Midbrain (tissue), 1 donor: ENCODE measurements at regions not wholly inside any gene's neighbourhood (a gene's known extent, or its start where the extent isn't known, plus 50 kb on each side); places are given as distances from the start of the nearest gene placed in this dataset.

Experiments
- DNase-seq: peaks from one replicate; lab custom pipeline; 2025; lab: John Stamatoyannopoulos, UW

DNA sequence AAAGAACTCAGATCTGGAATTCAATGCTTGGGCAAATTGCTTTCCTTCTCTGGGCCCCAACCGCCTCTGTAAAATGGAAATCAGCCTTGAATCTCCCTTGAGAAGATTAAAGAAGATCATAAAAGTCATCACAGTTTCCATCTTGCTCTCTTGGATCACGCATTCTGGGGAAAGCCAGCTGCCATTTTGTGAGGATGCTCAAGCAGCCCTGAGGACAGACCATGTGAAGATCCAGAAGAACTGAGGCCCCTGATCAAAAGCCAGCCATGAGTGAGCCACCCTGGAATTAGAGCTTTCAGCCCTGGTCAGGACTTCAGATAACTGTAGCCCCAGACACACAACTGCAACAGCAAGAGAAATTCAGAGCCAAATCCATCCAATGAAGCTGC, 229.3 kb downstream of the MN1 start:
- DNase-seq: no peak

DNA sequence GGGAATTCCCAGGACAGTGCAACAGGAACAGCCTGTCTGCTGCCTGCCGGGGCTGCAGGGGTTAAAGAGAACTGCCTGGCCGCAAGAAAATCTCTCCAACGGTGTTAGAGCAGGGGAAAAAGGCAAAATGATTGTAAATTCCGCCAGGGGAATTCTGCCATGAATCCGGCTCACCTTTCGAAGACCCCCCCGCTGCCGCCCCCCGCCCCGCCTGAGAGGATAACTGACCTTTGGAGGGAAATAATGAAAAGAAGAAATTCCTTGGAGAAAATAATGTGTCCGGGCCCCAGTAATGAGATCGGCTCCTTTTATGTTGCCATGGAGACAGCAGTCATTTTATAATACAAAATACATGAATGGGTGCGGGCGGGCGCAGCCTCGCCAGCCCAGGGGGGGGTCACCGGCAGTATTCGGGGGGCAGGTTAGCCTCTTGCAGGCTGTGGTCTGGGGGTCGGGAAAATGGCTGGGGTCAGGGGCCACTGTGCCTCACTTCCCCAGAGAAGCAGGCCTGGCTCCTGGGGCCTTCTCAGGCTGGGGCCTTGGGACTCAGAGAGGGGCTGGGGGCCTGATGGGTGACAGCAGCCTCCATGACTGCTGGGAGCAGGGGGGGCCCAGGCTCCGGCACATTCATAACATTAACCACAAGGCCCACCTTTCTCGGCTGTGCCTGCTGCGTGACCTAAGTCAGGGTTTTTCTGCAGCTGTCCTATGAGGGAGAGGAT, 228.1 kb downstream of the MN1 start:
- no peak for DNase-seq

DNA sequence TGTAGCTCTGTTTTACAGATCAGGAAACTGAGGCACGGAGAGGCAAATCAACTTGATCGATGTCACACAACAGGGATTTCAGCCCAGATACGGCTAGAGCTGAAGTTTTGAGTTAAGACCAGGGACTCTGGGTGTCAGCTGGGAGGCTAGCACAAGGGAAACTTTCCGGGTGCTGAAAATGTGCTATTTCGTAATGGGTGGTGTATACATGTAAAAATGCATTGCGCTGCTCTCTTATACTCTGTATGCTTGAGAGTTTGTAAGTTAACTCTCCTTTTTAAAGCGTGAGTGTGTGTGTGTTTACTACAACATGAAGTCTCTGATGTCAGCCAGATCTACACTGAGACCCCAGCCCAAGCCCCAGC, 227.6 kb downstream of the MN1 start:
- DNase-seq: no peak

DNA sequence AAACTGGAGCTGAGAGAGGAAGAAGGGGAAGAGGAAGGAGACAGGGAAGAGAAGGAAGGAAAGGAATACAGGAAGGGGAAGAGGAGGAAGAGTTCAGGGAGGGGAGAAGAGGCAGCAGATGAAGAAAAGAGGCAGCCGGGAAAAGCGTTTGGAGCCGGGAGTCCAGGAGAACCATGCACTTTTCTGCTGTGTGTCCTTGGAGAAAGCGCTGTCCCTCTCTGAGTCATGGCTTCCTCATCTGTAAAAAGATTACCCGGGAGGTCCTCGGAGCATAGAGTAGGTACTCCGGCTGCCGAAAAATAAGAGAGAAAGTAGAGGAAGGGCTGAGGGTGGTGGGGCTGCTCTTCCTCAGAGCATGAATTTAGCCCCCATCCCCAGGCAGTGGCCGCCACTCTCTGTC, 226.9 kb downstream of the MN1 start:
- no peak for DNase-seq

DNA sequence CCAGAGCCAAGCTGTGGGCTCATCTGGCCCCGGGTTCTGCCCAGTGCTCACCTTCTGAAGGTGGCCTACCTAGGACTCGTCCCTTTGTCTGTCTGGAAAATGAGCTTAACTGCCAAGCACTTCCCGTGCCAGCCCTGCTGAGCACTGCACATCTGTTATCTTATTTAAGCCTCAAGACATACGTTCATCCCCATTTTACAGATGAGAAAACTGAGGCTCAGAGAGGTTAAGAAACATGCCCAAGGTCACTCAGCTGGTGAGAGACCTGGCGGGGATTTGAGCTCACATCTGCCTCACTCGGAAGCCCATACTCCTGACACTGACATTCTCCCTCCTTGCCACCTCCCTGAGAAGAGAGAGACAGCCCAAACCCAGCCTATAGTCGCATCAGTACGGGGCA, 226.2 kb downstream of the MN1 start:
- DNase-seq: no peak

DNA sequence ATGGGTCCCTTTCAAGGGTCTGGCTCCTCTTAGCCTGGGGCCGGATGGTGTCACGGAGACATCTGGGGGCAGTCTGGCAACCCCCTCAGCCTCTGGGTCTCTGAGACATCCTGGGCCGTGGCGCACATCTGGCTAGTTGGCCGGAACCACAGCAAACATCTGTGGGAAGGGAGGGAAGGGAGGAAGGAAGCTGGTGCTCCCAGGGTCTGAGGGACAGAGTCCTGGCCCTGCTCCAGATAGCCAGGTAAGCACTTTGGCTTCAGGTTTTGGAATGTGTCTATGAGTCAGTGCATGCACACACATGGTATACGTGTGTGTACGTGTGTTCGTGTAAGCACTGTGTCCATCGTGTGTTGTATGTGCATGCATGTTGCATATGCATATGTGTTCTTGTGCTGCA, 225.1 kb downstream of the MN1 start:
- no peak for DNase-seq

DNA sequence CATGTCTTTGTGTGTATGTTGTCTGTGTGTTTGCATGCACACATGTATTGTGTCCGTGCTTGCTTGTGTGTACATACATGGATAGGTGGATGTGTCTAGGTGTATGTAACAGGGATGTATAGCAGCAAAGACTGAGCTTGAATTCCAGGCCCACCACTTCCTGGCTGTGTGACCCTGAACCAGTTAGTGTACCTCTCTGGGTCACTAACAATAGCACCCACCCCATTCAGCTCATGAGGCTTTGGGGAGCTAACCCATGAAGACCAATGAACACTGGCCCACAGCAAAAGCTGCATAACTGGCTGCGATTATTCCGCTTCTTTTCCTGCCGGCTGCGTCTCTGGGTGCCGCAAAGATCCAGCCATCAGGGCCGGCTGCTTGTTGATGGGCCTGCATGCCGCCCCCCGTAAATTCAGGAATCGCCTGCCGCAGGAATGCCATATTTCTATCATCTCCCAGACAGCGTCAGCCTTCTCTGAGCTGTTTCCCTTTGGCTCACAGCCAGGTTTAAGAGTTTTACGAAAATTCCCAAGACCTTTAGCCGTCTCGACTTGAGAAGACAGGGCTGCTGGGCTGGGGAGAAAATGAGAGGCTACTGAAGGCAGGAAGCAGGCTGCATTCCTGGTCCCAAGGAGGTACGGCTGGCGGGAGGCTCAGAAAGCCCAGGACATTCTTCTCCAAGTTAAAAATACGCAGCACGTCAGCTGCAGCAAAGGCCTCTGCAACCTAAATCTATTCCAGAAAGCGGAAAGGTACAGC, 224.6 kb downstream of the MN1 start:
- no peak for DNase-seq

DNA sequence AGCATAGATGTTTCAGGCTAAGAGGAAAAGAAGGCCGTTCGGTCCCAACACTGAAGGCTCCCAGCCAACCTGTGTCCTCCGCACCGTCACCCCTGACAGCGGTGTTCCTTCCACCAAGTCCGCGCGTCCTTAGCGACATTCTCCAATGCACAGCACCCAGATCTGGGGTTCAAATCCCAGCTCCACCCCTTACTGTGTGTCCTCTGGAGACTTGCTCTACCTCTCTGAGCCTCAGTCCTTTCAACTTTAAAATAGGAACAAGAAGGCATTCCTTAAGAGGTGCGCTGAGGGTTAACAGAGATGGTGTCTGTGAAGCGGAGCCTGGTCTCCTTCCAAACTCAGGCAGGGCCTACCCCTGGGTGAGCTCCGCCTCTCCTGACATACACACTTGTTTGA, 224.0 kb downstream of the MN1 start:
- no peak for DNase-seq

DNA sequence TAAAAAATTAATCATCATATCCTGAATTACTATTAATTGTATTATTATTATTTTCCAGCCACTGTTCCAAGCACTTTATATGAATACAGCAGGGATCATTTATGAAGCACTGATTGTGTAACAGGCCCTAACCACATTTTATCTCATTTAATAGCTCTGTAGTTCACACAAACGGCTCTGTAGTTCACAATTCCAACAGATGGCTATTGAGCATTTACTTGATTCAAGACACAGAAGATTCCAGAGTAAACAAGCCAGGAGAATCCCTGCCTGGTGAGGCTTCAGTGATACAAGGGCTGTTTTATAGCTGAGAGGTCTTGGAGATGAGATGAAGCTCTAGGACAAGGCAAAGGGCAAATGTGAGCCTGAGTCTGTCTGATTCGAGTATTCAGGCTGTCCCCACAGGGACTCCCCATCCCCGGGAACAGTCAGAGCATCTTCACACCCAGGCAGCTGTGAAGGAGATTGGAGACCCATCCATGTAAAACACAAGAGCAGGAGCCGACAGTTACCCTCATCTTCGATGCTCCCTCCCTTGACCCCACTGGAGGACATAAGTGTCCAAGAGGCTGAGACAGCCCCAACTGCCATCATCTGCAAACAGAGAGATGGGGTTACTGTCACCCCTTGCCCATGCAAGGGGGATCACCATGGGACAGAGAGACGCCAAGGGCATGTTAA, 222.5 kb downstream of the MN1 start:
- DNase-seq: no peak

DNA sequence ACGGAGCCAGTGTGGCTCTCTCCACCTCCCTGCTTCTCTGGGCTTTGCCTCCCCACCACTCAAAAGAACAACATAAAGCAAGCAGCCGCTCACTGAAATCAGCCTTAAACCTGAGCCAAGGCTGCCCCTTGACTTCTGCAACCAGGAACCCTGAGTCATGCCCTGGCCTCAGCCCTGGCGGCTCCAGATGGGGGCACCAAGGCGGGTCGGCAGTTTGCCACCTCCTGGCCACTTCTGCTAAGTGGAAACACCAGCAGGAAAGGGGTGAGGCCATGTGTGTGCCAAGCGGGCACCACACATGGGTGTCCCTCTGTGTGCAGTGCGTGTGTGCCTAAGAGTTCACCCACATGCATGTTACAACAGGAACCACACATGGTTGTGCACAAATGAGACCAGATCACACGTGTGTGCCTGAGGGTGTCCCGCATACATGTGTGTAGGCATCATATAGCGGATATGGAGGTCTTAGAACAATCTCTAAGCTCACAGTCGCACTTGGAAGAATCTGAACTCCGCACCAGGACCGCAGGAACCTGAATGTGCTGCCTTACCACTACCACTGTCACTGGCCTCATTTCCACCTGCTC, 221.2 kb downstream of the MN1 start:
- no peak for DNase-seq

DNA sequence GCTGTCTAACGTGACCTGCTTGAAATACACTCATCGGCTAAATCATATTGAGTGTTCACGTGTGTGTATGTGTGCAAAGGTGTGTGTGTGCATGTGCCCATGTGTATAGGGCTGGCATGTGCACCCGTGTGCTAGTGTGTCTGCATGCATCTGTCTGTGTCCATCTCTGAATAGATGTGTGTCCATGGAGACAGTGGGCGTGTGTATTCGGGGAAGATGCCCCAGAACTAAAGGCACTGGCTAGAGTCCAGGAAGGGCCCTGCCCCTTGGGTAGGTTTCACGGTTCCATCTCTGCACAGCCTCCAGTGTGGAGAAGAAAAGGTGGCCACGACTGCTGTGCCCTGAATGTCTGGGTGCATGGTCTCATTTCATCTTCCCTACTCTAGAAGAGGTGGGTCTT, 220.3 kb downstream of the MN1 start:
- no peak for DNase-seq

DNA sequence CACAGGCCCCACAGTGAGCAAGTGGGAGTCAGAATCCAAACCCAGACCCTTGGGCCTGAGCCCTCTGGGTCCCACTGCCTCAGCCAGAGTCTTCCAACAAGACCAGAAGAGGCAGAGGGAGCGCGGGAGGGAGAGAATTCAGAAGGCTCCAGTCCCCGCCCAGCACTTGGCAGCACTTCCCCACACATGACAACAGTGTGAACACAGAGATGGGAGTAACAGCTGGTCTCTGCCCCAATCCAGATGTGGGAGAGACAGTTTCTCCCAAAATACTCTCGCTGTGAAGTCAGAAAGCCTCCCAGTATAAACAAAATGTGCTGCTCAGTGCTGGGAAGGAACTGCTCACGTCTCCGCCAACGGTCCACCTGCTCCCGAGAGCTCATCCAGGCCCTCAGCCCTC, 219.9 kb downstream of the MN1 start:
- DNase-seq: peak; percentile 53

DNA sequence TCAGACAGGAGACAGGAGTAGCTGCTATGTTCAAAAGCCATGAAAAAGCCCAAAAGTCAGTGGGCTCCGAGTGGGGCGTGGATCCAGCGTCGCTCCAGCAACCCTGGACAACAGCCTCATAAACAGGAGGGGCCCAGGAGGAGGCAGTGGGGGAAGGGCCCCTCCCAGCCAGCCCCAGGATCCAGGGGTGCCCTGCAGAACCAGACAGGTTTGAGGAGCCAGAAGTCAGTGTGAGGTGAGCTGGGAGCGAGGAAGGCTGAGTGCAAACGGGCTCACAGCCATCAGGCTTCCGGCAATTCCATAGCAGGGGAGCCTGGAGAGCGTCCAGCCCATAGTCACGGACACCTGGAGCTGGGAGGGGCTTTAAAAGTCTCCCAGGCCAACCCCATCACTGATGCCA, 217.7 kb downstream of the MN1 start:
- no peak for DNase-seq

DNA sequence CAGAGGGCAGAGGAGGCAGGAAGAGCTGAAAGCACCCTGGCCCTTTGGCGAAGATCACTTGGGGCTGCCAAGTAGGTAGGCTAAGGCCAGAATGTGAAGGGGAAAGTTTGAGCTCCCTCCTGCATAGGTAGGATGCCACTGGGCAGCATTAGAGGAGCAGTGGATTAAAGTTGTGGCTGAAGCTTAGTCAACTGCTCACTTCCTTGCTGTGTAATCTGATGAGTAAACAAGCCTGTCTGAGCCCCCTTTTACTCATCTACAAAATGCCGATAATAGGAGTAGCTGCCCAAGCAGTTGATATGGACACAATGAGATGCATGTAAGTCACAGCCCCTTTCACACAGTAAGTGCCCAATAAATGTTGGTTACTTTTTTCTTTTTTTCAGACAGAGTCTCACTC, 216.4 kb downstream of the MN1 start:
- DNase-seq: no peak

DNA sequence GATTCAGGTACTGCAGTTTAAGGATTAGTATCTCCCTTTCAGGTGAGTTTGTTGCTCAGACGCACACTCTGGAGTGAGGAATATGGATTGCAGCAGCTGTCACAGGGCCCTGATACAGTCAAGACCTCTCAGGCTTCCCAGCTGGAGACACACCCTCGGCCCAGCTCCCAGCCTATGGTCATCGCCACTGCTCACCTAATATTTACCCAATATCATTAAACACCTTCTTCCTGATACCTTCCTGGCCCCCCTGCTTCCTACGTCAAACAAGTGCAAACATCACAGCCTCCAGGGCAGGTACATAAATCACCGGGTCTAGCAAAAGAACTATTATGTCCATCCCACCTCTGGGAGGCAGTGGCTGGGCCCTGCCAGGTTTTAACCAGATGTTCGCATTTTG, 213.3 kb downstream of the MN1 start:
- no peak for DNase-seq

DNA sequence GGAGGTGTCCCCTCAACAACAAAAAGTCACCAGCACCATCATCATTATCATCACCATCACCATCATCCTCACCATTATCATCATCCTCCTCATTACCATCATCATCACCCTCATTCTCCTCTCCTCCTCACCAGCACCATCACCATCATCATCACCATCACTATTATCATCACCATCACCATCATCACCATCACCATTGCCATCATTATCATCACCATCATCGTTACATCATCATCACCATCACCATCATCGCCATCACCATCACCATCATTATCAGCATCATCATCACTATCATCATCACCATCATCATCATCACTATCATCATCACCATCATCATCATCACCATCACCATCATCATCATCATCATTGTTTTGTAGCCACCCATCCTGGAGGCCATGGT, 212.6 kb downstream of the MN1 start:
- no peak for DNase-seq

DNA sequence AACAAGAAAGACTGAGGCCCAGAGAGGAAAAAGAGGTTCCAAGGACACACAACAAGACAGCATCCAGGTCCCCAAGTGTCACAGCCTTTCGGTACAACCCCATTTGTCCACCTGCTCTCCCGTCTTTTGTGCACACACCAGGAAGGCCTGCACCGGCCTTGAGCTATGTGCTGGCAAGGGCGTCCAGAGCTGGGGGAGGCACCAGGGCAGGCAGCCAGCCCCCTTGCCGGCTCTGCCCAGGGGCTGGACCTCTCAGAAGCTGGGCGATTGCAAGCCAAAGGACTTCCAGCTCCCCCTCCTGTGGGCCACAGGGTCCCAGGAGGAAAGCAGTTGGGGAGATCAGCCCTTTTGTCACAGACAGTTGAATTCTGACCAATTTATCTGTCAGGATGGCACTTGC, 210.5 kb downstream of the MN1 start:
- no peak for DNase-seq

DNA sequence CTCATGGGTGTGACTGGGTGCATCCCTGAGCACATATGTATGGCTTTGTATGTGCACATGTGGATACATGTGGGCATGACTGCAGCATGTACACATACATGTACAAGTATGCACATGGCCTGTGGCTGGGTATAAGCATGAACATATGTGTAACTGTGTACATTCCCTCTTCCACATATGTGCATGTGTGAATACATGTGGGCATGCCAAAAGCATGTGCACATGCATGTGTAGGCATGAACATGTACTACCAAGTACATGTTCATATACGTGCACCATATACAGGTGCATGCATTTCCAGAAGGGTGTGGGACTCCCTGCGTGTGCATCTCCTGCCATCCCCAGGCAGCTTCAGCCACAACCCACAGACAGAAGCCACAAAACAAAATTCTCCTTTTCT, 208.2 kb downstream of the MN1 start:
- DNase-seq: no peak

DNA sequence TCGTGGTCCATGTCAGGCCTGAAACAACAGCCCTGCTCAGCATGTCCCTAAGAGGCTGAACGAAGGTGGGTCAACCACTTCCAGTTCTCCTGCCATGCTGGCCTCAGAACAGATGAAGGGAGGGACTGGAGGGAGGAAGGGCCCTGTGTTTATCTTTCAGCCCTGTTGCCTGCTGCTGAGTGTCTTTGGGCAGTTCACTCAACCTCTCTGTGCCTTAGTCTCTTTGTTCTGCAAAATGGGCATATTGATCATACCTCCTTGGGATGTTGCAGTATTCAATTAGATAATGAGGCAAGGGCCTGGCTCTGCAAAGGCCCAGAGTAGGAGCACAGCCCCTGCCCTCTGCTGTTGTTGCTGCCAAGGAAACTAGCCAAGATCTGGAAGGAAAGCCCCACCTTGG, 207.5 kb downstream of the MN1 start:
- no peak for DNase-seq

DNA sequence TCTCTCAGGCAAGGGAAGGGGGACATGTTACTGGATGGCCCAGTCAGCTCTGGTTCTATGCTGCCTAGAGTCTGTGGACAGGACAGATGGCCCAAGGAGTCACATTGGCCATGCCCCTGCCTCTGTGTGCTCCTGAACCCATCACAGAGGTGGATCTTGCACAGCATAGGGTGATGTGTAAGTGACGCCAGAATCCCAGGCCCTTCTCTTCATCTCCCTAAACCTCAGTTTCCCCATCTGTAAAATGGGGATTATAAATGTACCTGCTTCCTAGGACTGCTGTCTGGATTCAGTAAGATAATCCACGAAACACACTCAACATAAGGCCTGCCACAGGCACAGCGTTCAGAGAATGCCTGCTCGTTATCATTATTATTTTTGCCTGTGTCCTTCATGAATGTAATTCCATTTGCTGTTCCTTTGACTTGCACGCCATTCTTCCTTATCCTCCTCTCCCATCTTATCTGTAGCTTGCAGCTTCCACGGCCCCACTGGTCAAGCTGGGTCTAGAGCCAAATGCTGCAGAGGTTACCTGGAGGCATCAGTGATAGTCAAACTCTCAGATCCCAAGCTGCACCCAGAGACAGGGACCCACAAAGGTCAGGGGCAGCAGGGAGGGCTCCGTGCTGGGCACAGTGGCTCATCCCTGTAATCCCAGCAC, 207.0 kb downstream of the MN1 start:
- no peak for DNase-seq

DNA sequence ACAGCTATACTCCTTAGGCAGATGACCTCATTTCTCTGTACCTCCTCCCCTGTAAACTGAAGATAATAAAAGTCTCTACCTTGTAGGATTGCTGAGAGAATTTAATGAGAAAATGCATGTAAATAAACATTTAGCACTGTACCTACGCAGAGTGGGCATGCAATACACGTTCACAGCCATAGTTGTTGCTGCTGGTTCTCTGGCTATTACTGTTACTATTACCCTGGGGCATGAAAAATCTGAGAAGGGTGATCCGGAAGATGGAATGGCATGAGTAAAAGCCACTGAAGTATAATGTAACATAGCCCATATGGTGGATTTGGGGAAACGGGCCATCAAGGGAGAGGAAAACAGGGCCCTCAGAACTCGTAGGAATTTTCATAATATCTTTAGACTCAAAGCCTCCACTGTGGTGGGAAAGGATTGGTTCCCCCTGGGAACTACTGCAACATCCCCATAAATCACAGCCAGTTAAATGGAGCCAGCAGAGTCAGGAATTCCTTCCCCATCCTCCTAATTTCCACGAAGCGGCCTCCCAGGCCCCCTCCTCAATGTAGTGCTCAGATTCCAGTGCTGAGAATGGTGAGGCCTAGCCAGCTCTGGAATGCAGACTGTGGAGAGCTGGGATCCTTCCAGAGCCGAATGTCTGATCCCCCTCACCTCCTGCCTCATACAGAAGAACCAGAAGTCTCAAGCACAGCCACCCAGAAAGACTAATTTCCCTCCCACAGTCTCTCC, 205.3 kb downstream of the MN1 start:
- no peak for DNase-seq
